CD14-positive monocyte (primary cell): ENCODE measurements at regions not wholly inside any gene's neighbourhood (a gene's known extent, or its start where the extent isn't known, plus 50 kb on each side); places are given as distances from the start of the nearest gene placed in this dataset.

ENCODE experiments used
- DNase-seq, 3 donors: peaks; one replicate each; pipeline ENCODE4 v3.0.0-alpha.2; 2011 to 2022
- H2AFZ ChIP-seq: 2 replicates; pipeline ENCODE4 v1.6.0; 2012; ENCODE audit warnings: mild to moderate bottlenecking, low read depth, low read length, inconsistent platforms; ENCODE audit not compliant: insufficient read depth, poor library complexity, severe bottlenecking
- H3K27ac ChIP-seq, 2 donors: 1 replicate in 1 of 2; 2 replicates in 1 of 2; pipeline ENCODE4 v1.5.1; 2012 to 2013; ENCODE audit warnings: low read length in 2 of 2, control low read depth in 1 of 2, inconsistent platforms in 1 of 2, low read depth in 1 of 2, mild to moderate bottlenecking in 1 of 2
- H3K27me3 ChIP-seq, 2 donors: one replicate each; pipeline versions ENCODE4 v1.6.0 to v1.6.1; 2011 to 2013; ENCODE audit warnings: low read length in 2 of 2; ENCODE audit not compliant: control insufficient read depth in 2 of 2, insufficient read depth in 2 of 2
- H3K36me3 ChIP-seq, 2 donors: replicated peaks in 1 of 2; 1 replicate in 1 of 2; 2 replicates in 1 of 2; pipeline versions ENCODE4 v1.5.1 to v1.6.1; 2012 to 2013; ENCODE audit warnings: low read length in 2 of 2, control low read depth in 1 of 2, inconsistent platforms in 1 of 2, mild to moderate bottlenecking in 1 of 2; ENCODE audit not compliant: insufficient read depth in 2 of 2, control insufficient read depth in 1 of 2
- H3K4me1 ChIP-seq, 2 donors: 1 replicate in 1 of 2; 2 replicates in 1 of 2; pipeline versions ENCODE4 v1.5.1 to v1.6.1; 2012 to 2013; ENCODE audit warnings: low read length in 2 of 2, control low read depth in 1 of 2, inconsistent platforms in 1 of 2, mild to moderate bottlenecking in 1 of 2, moderate library complexity in 1 of 2; ENCODE audit not compliant: insufficient read depth in 2 of 2, control insufficient read depth in 1 of 2
- H3K4me2 ChIP-seq: replicated peaks from 2 replicates; pipeline ENCODE3; 2012; ENCODE audit warnings: low read length, moderate library complexity, mild to moderate bottlenecking; ENCODE audit not compliant: poor library complexity, severe bottlenecking; ENCODE audit errors: extremely low read depth
- H3K4me3 ChIP-seq, 3 experiments: fragments of 200-600 bp in 1 of 3; sonication (generic) in 1 of 3; replicated peaks in 1 of 3; 1 replicate in 2 of 3; 2 replicates in 1 of 3; pipeline ENCODE4 v1.5.1; 2011 to 2013; ENCODE audit warnings: low read length in 3 of 3, mild to moderate bottlenecking in 3 of 3, control low read depth in 2 of 3, low read depth in 2 of 3, inconsistent platforms in 1 of 3, moderate library complexity in 1 of 3
- H3K79me2 ChIP-seq: 2 replicates; pipeline ENCODE4 v1.6.0; 2012; ENCODE audit warnings: mild to moderate bottlenecking, control low read depth, inconsistent platforms, low read length, moderate library complexity; ENCODE audit not compliant: insufficient read depth
- H3K9ac ChIP-seq: 2 replicates; pipeline ENCODE4 v1.6.0; 2017; ENCODE audit warnings: low read length, mild to moderate bottlenecking; ENCODE audit not compliant: insufficient read depth, poor library complexity, severe bottlenecking
- H3K9me3 ChIP-seq, 2 donors: replicated peaks in 1 of 2; 1 replicate in 1 of 2; 2 replicates in 1 of 2; pipeline versions ENCODE4 v1.5.1 to v1.6.1; 2012 to 2013; ENCODE audit warnings: low read length in 2 of 2, control low read depth in 1 of 2; ENCODE audit not compliant: control insufficient read depth in 1 of 2, insufficient read depth in 1 of 2
- H4K20me1 ChIP-seq: 2 replicates; pipeline ENCODE4 v1.6.0; 2012; ENCODE audit warnings: mild to moderate bottlenecking, low read length, control low read depth, moderate library complexity; ENCODE audit not compliant: insufficient read depth
- H3K27ac Mint-ChIP-seq, 7 donors: one replicate each; pipeline ENCODE4 v1.8.0; 2020; ENCODE audit warnings: mild to moderate bottlenecking in 7 of 7, mixed read lengths in 7 of 7, moderate library complexity in 6 of 7, inconsistent platforms in 2 of 7
- H3K27me3 Mint-ChIP-seq, 3 donors: one replicate each; pipeline ENCODE4 v1.8.0; 2021 to 2022; ENCODE audit warnings: low read depth in 3 of 3, mild to moderate bottlenecking in 3 of 3, mixed read lengths in 3 of 3, moderate library complexity in 3 of 3, inconsistent platforms in 1 of 3
- H3K36me3 Mint-ChIP-seq, 2 donors: one replicate each; pipeline ENCODE4 v1.8.0; 2020; ENCODE audit warnings: mixed read lengths in 2 of 2, inconsistent platforms in 1 of 2, mild to moderate bottlenecking in 1 of 2
- H3K4me1 Mint-ChIP-seq: one replicate; pipeline ENCODE4 v1.8.0; 2020; ENCODE audit warnings: mild to moderate bottlenecking, mixed read lengths
- H3K4me3 Mint-ChIP-seq, 2 donors: one replicate each; pipeline ENCODE4 v1.8.0; 2020; ENCODE audit warnings: mild to moderate bottlenecking in 2 of 2, mixed read lengths in 2 of 2, moderate library complexity in 1 of 2
- H3K9me3 Mint-ChIP-seq, 7 donors: one replicate each; pipeline ENCODE4 v1.8.0; 2020 to 2022; ENCODE audit warnings: mixed read lengths in 7 of 7, mild to moderate bottlenecking in 6 of 7, moderate library complexity in 6 of 7, inconsistent platforms in 2 of 7
- WGBS: methylation state at CpG from one replicate; pipeline ENCODE4 v1.1.5; 2013; ENCODE audit warnings: missing lambda C conversion rate; ENCODE audit not compliant: insufficient coverage; 5-methylcytosine and 5-hydroxymethylcytosine counted together
- intact Hi-C, 2 donors: fragments of 100-400 bp; cut with micrococcal nuclease; formaldehyde crosslinking; loops; one replicate each; pipeline versions ENCODE4 v1.15.0 to v1.15.1; 2023
- TF ChIP-seq, protein P1 (sequence below): fragments of 200-600 bp; IDR thresholded peaks from one replicate; pipeline ENCODE4 v1.8.0; 2022; ENCODE audit warnings: antibody characterized with exemption, mild to moderate bottlenecking

DNA sequence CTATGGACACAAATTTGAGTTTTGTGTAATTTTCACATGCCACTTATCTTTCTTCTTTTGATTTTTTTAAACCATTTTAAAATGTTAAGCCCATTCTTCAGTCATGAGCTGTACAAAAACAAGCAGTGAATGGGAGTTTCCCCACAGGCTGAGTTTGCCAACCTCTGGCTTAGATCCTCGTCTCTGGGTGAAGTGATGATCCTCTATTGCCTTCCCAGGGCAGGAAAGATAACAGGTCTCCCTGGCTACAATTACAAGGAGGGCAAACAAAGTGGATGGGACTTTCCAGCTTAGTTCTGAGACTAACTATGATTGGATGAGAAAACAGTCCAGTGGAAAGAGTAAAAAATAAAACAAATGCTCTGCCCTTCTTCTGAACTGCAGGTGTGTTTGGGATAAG, 203.7 kb downstream of the SPTSSA start:
- Mint-ChIP-seq H3K4me3 (no peak overlapping the region), H3K4me1 (no peaks in the 10 kb centered on the region), H3K27ac (no peak overlapping the region), H3K36me3 (no peaks in the 10 kb centered on the region), H3K9me3 (peaks cover 0 to under 1% (median 0%) of the 10 kb centered on the region in 7 donors), H3K27me3 (peaks cover 3 to 19% (median 4%) of the 10 kb centered on the region in 3 donors)
- no peak overlapping the region for H2AFZ ChIP-seq
- H3K27me3 ChIP-seq = no peaks in the 10 kb centered on the region
- H3K4me1 ChIP-seq = no peaks in the 10 kb centered on the region
- TF ChIP-seq, protein P1, sequence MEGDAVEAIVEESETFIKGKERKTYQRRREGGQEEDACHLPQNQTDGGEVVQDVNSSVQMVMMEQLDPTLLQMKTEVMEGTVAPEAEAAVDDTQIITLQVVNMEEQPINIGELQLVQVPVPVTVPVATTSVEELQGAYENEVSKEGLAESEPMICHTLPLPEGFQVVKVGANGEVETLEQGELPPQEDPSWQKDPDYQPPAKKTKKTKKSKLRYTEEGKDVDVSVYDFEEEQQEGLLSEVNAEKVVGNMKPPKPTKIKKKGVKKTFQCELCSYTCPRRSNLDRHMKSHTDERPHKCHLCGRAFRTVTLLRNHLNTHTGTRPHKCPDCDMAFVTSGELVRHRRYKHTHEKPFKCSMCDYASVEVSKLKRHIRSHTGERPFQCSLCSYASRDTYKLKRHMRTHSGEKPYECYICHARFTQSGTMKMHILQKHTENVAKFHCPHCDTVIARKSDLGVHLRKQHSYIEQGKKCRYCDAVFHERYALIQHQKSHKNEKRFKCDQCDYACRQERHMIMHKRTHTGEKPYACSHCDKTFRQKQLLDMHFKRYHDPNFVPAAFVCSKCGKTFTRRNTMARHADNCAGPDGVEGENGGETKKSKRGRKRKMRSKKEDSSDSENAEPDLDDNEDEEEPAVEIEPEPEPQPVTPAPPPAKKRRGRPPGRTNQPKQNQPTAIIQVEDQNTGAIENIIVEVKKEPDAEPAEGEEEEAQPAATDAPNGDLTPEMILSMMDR = no peak
- H3K9me3 ChIP-seq = no peaks in the 10 kb centered on the region
- DNase-seq = no peak
- H3K36me3 ChIP-seq = no peaks in the 10 kb centered on the region
- H4K20me1 ChIP-seq = no peaks in the 10 kb centered on the region
- no peaks in the 10 kb centered on the region for H3K79me2 ChIP-seq
- intact Hi-C loops = no loop called here
- no peak overlapping the region for H3K4me2 ChIP-seq
- no peak overlapping the region for H3K27ac ChIP-seq
- H3K9ac ChIP-seq = no peak overlapping the region
- H3K4me3 ChIP-seq = no peak overlapping the region
- no CpG with 5 or more reads among the region's 1 CpG for WGBS

DNA sequence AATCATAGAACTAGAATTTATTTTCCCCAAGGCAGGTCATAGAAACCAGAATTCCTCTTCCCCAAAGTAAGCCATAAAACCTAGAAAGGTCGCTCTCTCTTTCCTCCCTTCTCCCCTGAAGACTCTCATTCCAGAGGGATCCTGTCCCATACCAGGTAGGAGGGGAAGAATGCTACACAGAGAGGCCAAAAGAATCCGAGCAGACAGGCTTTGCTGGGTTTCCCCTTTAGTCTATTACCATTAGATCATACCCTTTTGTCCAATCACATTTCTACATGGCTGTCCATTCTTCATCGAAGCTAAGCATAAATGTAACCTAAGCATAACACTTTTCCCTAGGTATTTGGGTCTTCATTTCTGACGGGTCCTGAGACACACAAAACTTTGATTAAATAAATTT, 204.5 kb downstream of the SPTSSA start:
- peaks cover 3 to 19% (median 5%) of the 10 kb centered on the region in 3 donors for H3K27me3 Mint-ChIP-seq
- intact Hi-C loops = no loop called here

More for the DNA sequence above, 204.5 kb downstream of the SPTSSA start:
- Histone ChIP-seq H3K4me3 (no peak overlapping the region), H3K4me2 (no peak overlapping the region), H3K9ac (no peak overlapping the region), H3K36me3 (no peaks in the 10 kb centered on the region), H3K27me3 (no peaks in the 10 kb centered on the region), H3K4me1 (no peaks in the 10 kb centered on the region), H4K20me1 (no peaks in the 10 kb centered on the region), H3K27ac (no peak overlapping the region), H2AFZ (no peak overlapping the region), H3K79me2 (no peaks in the 10 kb centered on the region), H3K9me3 (no peaks in the 10 kb centered on the region)
- no peaks in the 10 kb centered on the region for H3K9me3 Mint-ChIP-seq
- DNase-seq = no peak
- no peak overlapping the region for H3K27ac Mint-ChIP-seq
- WGBS = no CpG with 5 or more reads among the region's 4 CpGs
- TF ChIP-seq, protein P1 = no peak
- H3K4me3 Mint-ChIP-seq = no peak overlapping the region
- no peaks in the 10 kb centered on the region for H3K4me1 Mint-ChIP-seq
- no peaks in the 10 kb centered on the region for H3K36me3 Mint-ChIP-seq
